ENCODE measurements at regions not wholly inside any gene's neighbourhood (a gene's known extent, or its start where the extent isn't known, plus 50 kb on each side); places are given as distances from the start of the nearest gene placed in this dataset.
"Not testable (repeated sequence)": the region's sequence is repeated elsewhere in the genome, so short reads cannot be mapped to it uniquely, and the experiment has no call there.

DNA sequence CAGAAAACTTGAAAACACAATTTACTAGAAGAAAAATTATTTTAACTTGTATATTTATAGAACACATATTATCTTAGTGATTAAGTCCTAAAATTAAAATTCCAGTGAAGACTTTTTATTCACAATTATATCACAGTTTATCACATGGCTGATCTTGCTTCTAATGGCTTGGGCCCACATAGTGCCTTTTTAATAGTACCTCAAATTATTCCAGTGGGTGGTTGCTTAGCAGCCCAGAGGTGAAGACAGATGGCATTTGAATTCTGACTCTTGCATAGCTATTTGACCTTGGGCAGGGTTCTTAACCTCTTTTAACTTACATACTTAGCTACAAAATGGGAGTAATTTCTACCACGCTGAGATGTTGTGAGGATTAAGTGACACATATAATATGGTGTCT is 214.7 kb upstream of the SGO1 start:
- Histone ChIP-seq H3K36me3 (ENCODE audit: insufficient read depth) (no peaks in the 10 kb centered on the region), H3K4me3 (ENCODE audit: low read depth, low read length) (no peak overlapping the region), H3K27ac (ENCODE audit: low read depth) (no peak overlapping the region), H3K4me1 (ENCODE audit: insufficient read depth) (no peaks in the 10 kb centered on the region)
- DNase-seq (ENCODE audit: extremely low spot score), result no peak
- WGBS, result 93% methylated on average over 1 of the region's 1 CpG

DNA sequence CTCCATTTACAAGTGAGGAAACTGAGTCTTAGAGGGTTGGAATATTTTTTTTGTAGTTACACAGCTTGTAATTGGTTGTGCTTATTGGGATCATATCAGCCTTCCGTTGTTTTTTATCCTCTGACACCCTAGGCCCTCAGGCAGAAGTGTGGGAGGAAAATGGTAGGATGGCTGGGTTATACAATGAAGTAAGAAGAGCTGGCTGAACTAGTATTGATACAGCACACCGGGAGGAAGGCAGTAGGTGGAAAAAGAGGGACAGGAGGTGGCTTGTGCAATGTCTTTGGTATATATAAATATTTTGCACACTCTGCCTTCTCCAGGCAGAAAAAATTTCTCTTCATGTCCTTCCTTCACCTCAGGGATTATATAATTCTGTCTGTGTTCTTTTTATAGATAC is 214.3 kb upstream of the SGO1 start:
- Histone ChIP-seq H3K4me1 (ENCODE audit: insufficient read depth) (no peaks in the 10 kb centered on the region), H3K36me3 (ENCODE audit: insufficient read depth) (no peaks in the 10 kb centered on the region), H3K27ac (ENCODE audit: low read depth) (no peak overlapping the region), H3K4me3 (ENCODE audit: low read depth, low read length) (no peak overlapping the region)
- 73% methylated on average over 2 of the region's 2 CpGs for WGBS
- DNase-seq (ENCODE audit: extremely low spot score), result no peak

DNA sequence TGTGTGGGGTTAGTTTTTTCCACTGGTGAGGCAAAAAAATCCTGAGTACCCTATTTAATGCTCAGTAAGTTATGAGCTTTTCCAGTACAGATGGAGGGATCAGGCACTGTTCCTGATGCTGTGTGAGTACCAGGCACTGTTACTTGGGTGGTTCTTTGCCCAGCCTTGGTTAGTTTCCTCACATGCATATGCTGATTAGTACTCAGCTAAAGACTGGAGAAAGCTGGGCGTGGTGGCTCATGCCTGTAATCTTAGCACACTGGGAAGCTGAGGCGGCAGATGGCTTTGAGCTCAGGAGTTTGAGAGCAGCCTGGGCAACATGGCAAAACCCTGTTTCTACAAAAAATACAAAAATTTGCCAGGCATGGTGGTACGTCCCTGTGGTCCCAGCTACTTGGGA is 210.3 kb upstream of the SGO1 start:
- no peak for DNase-seq (ENCODE audit: extremely low spot score)
- Histone ChIP-seq H3K27ac (ENCODE audit: low read depth) (no peak overlapping the region), H3K4me1 (ENCODE audit: insufficient read depth) (no peaks in the 10 kb centered on the region), H3K4me3 (ENCODE audit: low read depth, low read length) (no peak overlapping the region), H3K36me3 (ENCODE audit: insufficient read depth) (no peaks in the 10 kb centered on the region)
- WGBS, result 92% methylated on average over 3 of the region's 3 CpGs

DNA sequence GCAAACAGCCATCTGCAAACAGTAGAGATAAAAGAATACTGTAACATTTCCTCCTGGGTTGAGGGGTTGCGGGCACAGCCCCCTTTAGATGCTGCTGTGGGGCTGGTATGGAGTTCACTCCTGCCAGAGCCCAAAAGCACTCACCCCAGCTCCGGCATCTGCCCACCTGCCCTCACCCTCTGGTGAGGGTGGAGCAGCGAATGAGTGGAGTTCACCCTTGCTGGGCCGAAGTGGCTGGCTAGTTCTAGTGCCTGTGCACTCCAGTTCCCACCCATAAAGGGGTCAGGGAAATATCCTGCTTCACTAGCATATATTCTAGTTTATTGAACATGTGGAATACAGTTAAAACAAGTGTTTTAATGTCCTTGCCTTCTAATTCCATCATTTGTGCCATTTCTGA is 209.7 kb upstream of the SGO1 start:
- H3K27ac ChIP-seq (ENCODE audit: low read depth), result no peak overlapping the region
- H3K4me3 ChIP-seq (ENCODE audit: low read depth, low read length), result no peak overlapping the region
- no peaks in the 10 kb centered on the region for H3K36me3 ChIP-seq (ENCODE audit: insufficient read depth)
- DNase-seq (ENCODE audit: extremely low spot score), result no peak
- WGBS, result 80% methylated on average over 4 of the region's 4 CpGs
- H3K4me1 ChIP-seq (ENCODE audit: insufficient read depth), result no peaks in the 10 kb centered on the region

DNA sequence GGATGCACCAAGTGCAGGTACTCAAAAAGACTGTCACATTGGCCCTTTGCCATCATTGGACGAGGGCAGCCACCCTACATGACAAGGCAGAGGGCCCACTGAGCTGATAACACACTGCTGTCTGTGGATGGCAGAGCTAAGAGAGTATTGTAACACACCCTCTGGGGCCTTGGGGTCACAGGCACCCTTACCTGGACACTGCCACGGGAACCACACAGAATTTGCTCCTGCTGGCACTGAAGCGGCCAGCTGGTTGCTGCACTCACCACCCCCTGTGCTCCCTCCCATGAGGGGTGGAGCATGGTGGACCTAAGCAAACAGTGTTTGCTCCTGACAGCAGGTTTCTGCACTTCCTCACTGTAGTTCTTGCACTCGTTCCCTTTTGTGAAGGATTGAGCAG is 208.2 kb upstream of the SGO1 start:
- Histone ChIP-seq H3K4me1 (ENCODE audit: insufficient read depth) (no peaks in the 10 kb centered on the region), H3K27ac (ENCODE audit: low read depth) (no peak overlapping the region), H3K36me3 (ENCODE audit: insufficient read depth) (no peaks in the 10 kb centered on the region), H3K4me3 (ENCODE audit: low read depth, low read length) (no peak overlapping the region)
- DNase-seq (ENCODE audit: extremely low spot score), result no peak
- WGBS, result 90% methylated on average over 4 of the region's 4 CpGs

DNA sequence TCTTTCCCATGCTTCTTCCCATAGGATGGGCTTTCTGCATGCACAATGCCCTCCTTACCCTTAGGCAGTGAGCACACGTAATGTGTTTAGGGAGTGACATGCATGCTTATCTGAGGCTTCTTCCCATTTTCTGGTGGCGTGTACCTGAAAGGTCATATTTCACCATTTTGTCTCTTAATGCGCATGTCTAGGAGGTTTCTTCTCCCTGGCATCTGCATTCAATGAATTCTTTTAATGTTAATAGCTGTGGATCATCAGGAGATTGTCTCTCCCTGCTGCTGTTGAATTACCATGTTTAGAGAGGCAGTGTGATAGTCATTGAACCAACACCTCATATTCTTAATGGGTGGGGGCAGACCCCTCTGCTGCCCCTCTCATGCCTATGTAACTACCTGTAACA is 205.6 kb upstream of the SGO1 start:
- 61% methylated on average over 3 of the region's 3 CpGs for WGBS
- no peaks in the 10 kb centered on the region for H3K36me3 ChIP-seq (ENCODE audit: insufficient read depth)
- no peak for DNase-seq (ENCODE audit: extremely low spot score)
- H3K4me1 ChIP-seq (ENCODE audit: insufficient read depth), result no peaks in the 10 kb centered on the region
- H3K27ac ChIP-seq (ENCODE audit: low read depth), result no peak overlapping the region
- H3K4me3 ChIP-seq (ENCODE audit: low read depth, low read length), result no peak overlapping the region

DNA sequence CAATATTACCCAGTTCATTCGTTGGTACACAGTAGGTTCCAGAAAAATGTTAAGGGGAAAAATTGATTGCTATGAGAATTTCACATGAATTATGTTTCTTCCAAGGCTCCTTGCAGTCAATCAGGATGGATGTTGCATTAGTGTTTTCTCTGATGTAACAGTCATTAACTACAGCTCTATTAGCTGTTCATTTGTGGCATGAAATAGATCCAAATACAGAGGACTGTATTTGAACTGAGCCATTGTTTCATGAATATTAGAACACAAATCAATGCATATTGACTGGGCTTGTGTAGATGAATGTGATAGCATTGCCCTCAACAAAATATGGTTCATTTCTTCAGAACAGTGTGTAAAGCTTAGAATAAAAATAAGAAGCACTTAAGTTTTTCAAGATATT is 203.0 kb upstream of the SGO1 start:
- H3K36me3 ChIP-seq (ENCODE audit: insufficient read depth), result no peaks in the 10 kb centered on the region
- no peaks in the 10 kb centered on the region for H3K4me1 ChIP-seq (ENCODE audit: insufficient read depth)
- H3K4me3 ChIP-seq (ENCODE audit: low read depth, low read length), result no peak overlapping the region
- WGBS, result 79% methylated on average over 1 of the region's 1 CpG
- H3K27ac ChIP-seq (ENCODE audit: low read depth), result no peak overlapping the region
- no peak for DNase-seq (ENCODE audit: extremely low spot score)

DNA sequence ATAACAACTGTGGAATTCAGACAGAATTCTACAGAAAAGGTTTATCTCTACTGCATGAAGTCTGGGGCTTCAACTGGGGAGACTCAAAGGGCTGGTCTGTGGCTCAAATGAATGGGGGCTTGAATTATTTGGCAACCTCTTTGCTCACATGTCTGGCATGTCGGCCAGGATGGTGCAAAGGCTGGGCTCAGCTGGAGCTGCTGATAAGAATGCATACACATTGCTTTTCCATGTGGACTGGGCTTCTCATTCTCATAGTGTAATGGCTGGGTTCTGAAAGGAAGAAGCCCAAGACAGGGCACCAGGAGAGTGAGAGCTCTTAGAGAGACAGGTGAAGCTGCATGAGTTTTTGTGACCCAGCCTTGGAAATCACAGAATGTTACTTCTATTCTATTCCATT is 194.3 kb upstream of the SGO1 start:
- DNase-seq (ENCODE audit: extremely low spot score), result no peak
- Histone ChIP-seq H3K36me3 (ENCODE audit: insufficient read depth) (no peaks in the 10 kb centered on the region), H3K4me1 (ENCODE audit: insufficient read depth) (no peaks in the 10 kb centered on the region), H3K27ac (ENCODE audit: low read depth) (no peak overlapping the region), H3K4me3 (ENCODE audit: low read depth, low read length) (no peak overlapping the region)
- 33% methylated on average over 1 of the region's 1 CpG for WGBS

DNA sequence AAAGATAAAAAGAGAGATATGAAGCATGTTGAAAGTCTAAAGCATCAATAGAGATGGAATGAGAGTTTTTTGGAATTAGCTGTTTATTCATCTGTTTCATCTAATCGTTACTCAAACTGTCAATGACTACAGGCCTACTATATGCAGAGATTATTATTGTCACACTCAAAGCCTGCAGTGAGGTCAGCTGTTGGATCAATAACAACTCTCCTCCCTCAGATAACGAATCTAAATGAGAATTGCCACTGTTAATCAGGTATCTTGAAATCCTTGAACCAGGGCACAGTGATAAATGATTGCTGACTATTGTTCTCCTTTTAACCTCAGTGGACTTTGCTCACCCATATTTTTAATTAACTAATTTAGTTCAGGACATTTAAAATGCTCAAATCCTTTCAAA is 192.3 kb upstream of the SGO1 start:
- Histone ChIP-seq H3K4me1 (ENCODE audit: insufficient read depth) (no peaks in the 10 kb centered on the region), H3K27ac (ENCODE audit: low read depth) (no peak overlapping the region), H3K4me3 (ENCODE audit: low read depth, low read length) (no peak overlapping the region), H3K36me3 (ENCODE audit: insufficient read depth) (no peaks in the 10 kb centered on the region)
- 70% methylated on average over 2 of the region's 2 CpGs for WGBS
- DNase-seq (ENCODE audit: extremely low spot score), result no peak

DNA sequence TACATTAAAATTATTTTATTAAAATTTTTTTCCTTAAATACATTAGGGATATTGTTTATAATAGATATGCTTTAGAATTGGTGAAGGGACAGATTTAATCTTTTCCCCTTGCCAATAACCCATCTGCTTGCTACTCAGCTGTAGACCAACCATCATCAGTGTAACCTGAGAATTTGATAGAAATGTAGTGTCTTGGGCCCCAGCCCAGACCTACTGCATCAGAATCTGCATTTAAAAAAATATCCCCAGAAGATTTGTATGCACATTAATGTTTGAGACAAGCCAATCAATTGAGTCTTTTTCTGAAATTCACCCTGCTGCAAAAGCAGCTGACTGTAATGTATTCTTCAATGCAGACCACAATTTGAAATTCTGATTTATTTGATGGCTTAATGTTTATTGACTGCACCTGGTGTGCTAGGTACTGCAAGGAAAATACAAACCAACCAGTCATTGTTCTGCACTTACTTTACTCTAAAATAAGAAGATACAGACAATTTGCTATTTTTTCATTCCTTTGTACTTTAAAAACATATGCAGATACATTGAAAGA is 190.7 kb upstream of the SGO1 start:
- Histone ChIP-seq H3K4me3 (ENCODE audit: low read depth, low read length) (no peak overlapping the region), H3K27ac (ENCODE audit: low read depth) (no peak overlapping the region), H3K4me1 (ENCODE audit: insufficient read depth) (no peaks in the 10 kb centered on the region), H3K36me3 (ENCODE audit: insufficient read depth) (no peaks in the 10 kb centered on the region)
- DNase-seq (ENCODE audit: extremely low spot score), result no peak

DNA sequence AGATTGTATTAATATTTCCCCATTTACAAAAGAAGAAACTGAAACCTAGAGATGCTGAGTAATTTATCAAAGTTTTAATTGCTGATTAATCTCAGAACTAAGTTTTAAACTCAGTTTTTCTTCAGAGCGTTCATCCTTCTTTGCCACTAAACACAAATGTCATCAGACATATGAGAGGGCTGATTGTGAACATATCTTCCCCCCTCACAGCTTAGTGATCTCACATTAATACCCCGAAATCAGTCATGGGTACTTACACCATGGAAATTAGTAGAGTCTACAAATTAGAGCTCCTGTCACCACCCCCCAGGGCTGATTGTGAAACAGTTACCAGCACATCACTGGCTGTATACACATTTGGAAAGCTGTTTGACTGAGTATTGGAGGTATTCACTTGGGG is 189.3 kb upstream of the SGO1 start:
- H3K27ac ChIP-seq (ENCODE audit: low read depth), result no peak overlapping the region
- 61% methylated on average over 2 of the region's 2 CpGs for WGBS

DNA sequence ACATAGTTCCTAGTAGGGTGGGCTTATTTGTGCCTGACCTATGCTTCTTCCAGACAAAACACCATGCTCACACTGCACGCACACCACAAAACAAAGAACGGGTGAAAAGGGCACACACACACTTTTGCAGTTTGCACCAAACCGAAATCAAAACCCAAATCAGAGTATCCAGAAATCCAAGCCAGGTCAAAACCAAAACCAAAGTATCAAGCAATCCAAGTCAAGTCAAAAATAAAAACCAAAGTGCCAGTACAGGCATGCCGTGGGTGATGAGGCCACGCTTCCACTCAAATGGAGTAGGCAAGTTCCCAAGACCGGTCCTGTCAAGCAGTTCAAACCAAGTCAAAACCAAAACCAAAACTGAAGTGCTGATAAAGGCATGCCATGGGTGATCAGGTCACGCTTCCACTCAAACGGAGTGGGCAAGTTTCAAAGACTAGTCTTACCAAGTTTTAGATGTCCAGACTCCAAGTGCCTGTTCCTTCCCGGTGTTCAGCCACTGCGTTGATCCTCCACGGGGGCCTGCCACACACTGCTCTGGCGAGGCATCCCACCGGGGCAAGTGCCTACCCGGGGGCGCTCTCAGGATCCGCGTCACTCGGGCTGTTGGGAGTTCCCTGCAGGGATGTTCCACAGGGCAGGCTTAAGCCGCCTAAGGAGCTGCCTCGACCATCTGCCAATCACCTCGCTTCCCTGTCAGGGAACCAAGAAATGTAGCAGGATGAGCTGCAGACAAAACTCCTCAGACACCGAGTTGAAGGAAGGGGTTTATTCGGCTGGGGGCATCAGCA is 184.5 kb upstream of the SGO1 start:
- 92% methylated on average over 23 of the region's 23 CpGs for WGBS

More for the DNA sequence above, 189.3 kb upstream of the SGO1 start:
- Histone ChIP-seq H3K36me3 (ENCODE audit: insufficient read depth) (no peaks in the 10 kb centered on the region), H3K4me1 (ENCODE audit: insufficient read depth) (no peaks in the 10 kb centered on the region), H3K4me3 (ENCODE audit: low read depth, low read length) (no peak overlapping the region)
- no peak for DNase-seq (ENCODE audit: extremely low spot score)

DNA sequence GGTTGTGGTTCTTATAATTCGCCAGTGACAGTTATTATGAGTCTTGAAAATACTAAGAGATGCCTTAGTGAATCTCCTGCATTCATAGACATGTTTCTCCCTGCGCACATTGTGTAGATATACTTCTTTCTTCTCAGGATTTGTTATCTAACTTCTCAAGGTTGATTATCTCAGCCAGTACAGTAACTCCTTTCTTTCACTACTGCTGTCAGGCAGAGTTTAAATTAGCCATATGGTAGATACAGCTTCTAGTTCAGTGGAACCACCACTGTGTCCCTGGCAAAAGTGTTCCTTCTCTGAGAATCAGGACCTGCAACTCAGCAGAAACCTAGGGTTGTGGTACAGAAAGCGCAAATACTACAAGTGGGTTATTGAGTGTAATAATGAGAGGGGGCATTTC is 175.0 kb upstream of the SGO1 start:
- H3K4me1 ChIP-seq (ENCODE audit: insufficient read depth), result no peaks in the 10 kb centered on the region
- H3K36me3 ChIP-seq (ENCODE audit: insufficient read depth), result no peaks in the 10 kb centered on the region
- H3K27ac ChIP-seq (ENCODE audit: low read depth), result no peak overlapping the region
- H3K4me3 ChIP-seq (ENCODE audit: low read depth, low read length), result no peak overlapping the region
- WGBS, result 92% methylated on average over 3 of the region's 3 CpGs
- DNase-seq (ENCODE audit: extremely low spot score), result no peak

More for the DNA sequence above, 184.5 kb upstream of the SGO1 start:
- DNase-seq (ENCODE audit: extremely low spot score); H3K27ac ChIP-seq (ENCODE audit: low read depth); H3K4me3 ChIP-seq (ENCODE audit: low read depth, low read length); H3K36me3 ChIP-seq (ENCODE audit: insufficient read depth); H3K4me1 ChIP-seq (ENCODE audit: insufficient read depth): not testable (repeated sequence)

DNA sequence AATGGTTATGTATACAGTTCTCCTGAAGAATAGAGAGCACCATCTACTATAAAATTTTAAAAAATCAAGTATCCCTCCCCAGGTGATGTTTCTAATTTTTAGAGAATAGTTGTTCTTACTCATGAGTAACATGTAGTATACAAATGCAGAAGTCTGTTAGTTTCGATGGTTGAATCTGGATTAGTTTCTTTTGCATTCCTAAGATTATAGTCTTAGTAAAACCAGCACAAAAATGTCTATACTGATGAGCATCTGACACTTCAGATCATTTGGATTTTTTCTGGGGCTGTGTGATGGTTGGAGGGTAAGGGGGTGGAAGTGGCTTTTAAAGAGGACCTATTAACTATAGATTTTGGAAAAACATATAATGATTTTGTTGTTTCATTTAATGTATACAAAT is 167.3 kb upstream of the SGO1 start:
- no peak overlapping the region for H3K27ac ChIP-seq (ENCODE audit: low read depth)
- H3K4me3 ChIP-seq (ENCODE audit: low read depth, low read length), result no peak overlapping the region
- H3K4me1 ChIP-seq (ENCODE audit: insufficient read depth), result no peaks in the 10 kb centered on the region
- 93% methylated on average over 1 of the region's 1 CpG for WGBS
- H3K36me3 ChIP-seq (ENCODE audit: insufficient read depth), result no peaks in the 10 kb centered on the region
- DNase-seq (ENCODE audit: extremely low spot score), result no peak

Data from urinary bladder (tissue), 3 donors.